Epidermal melanocyte (primary cell): ENCODE measurements at regions not wholly inside any gene's neighbourhood (a gene's known extent, or its start where the extent isn't known, plus 50 kb on each side); places are given as distances from the start of the nearest gene placed in this dataset.
A peak's percentile ranks its signal among the peaks of the same experiment; 100 is the strongest.

Experiments used
- DNase-seq: peaks from one replicate; pipeline ENCODE4 v3.0.0; 2011; ENCODE audit warnings: low spot score; ENCODE audit not compliant: insufficient read length

DNA sequence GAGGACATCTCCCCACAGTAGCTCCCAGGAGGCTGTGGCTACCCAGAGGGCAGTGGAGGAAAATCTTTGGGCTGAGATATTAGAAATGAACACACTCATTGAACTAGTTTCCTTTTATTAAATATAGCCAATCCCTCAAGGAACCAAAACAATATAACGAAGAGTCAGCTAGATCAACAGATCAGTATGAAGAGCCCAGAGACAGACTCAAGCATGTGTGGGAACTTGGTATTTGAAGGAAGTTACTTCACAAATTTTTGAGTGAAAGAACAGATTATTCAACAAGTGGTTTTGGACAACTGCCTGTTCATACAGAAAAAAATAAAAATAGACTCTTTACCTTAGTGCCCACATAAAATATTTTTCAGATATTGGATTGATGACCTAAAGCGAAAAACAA is 183.6 kb upstream of the PMFBP1 start:
- no peak for DNase-seq

DNA sequence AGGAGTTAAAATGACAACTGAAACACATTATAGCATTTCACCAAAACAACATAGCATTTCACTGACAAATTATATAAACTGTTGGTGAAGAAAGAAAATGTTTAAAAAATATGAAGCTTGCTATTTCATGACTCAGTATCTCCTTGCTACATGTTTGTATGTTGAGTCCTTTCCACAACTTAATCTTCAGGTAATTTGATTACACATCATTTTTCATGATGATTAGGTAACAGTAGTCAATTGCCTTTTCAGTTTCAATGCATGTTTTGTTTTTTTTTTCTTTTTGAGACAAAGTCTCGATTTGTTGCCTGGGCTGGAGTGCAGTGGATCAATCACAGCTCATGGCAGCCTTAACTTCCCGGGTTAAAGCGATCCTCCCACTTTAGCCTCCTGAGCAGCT is 177.8 kb upstream of the PMFBP1 start:
- no peak for DNase-seq

DNA sequence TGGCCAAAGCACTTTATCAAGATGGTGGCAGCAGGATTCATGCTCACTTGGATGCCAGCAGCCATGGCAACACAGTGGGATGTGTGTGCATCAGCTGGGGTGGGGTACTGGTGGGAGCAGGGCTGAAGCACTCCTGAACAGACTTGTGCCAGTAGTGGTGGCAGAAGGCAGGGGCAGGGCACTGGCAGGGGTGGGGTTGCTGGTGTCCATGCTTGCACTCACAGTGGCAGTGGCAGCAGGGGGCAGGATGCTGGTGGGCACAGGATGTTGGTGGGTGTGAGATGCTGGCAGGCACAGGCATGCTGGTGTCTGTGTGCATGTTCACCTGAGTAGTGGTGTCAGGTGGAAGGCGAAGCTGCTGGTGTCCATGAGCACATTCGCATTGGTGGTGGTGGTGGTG is 161.0 kb upstream of the PMFBP1 start:
- no peak for DNase-seq

DNA sequence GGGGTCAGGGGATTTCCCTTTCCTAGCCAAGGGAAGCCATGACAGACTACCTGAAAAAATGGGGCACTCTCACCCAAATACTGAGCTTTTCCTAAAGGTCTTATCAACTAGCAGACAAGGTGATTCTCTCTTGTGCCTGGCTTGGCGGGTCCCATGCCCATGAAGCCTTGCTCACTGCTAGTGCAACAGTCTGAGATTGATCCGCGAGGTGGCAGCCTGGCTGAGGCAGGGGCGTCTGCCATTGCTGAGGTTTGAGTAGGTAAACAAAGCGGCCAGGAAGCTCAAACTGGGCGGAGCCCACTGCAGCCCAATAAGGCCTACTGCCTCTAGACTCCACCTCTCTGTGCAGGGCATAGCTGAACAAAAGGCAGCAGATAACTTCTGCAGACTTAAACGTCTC is 152.6 kb upstream of the PMFBP1 start:
- no peak for DNase-seq

DNA sequence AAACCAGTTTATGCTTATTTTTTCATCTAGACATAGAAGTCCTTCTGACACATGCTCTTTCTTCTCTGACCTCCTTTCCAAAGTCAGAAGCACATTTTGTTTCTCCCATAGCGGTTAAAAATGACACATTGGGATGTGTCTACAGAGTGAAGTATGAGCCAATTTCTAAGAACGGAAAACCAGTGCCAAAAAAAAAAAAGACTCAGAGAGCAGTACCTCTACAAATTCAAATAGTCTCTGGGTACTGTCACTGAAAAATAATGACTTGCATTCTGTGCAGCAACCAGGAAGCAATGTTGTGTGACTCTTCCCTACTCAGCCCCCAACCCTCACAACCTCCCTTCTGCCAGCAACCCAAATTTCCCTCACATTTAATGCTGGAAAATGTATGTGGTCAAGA is 145.5 kb upstream of the PMFBP1 start:
- DNase-seq = no peak

DNA sequence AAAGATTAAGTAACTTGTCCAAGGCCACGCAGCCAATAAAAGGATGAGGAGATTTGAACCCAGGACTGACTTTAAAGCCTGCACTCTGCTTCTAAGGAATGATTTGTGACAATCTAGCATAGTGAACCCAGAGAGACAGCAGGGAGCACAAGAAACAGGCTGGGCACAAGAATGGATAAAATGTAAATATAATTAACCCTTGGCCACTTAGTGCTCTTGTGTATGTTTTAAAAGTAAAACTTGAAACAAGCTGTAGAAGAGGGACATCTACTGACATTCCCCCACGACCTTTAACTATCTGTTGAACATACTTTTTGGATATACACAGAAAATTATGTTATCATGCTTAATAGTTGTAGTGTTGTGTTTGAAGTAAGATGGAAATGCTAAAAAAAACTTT is 141.9 kb upstream of the PMFBP1 start:
- DNase-seq = no peak

DNA sequence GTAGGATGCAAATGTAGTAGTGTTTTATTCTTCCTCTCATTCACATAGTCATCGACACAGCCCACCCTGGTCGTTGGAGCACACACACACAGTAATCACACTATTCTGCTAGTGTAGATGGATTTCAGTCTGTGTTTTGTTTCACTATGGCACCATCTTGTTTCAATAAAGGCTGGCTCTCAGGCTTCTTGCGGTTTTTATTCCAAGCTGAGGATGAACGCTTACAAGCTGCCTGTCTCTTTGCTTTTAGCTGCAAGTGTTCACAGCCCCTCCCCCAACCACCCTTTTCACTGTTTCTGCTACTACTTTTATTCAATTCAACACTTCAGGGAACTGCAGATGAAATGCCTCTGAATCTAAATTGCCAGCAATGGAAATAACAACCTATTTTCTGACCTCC is 140.9 kb upstream of the PMFBP1 start:
- DNase-seq = no peak

DNA sequence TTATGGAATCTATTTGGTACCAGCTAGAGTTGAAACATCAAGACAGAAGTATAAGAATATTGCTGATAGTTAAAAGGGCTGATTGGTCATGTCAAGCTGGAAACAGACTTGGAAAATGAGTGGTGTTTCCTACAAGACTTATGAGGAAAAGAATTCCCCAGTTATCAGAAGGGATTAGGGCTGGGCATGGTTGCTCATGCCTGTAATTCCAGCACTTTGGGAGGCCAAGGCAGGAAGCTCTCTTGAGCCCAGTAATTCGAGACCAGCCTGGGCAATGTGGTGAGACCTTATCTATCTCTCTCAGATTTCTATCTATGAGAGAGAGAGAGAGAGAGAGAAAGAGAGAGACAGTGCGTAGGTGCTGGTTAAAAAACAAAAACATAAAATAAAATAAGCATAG is 139.5 kb upstream of the PMFBP1 start:
- DNase-seq = no peak

DNA sequence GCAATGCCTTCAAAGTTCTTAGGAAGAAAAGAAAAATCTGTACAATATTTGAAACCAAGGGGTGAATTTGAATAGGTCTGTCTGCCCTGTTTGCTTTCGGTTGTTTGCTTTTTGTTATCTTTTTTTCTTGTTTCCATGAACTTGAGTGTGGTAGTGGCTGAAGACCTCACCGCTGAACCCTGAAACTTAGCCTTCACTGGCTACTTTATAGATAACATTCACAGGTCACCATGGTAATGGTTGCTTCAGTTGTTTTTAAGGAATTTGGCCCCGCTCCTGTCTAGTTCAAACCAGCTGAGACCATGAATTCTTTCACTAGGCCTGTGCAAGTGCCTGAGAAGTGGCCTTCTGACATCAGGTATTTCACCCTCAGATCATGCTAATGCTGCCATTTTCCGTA is 137.0 kb upstream of the PMFBP1 start:
- DNase-seq = no peak

DNA sequence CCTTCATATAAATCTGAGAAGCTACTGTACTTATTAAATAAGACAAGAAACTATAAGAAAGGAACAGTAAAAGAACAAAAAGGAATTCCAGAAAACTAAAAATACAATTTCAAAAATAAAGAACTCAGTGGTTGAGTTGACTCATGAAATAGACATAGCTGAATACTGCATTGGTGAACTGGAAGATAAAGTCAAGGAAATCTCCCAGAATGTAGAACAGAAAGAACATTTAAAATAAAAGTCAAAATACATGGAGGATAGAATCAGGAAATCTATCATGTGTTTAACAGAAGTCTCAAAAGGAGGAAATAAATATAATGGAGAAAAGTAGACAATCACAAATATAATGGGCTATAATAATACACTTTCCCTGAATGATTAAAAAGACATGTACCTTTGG is 136.4 kb upstream of the PMFBP1 start:
- DNase-seq = no peak

DNA sequence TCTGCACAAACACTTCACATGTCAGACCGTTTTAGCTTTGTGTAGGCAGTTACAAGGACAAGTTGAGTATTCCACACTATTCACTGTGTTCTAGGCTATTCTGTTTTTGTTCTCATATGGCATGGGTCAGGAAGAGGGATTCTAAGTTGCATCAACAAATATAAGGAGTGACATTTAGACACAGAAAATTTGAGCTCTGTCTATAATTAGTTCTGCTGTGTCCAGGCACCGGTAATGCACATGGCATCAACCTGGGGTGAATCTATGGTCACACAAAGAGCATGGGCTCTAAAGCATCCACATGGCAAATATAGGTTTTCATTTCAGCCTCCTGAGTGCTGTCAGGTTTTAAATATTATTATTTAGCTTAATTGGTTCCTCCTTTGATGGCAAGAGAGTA is 130.4 kb upstream of the PMFBP1 start:
- no peak for DNase-seq

DNA sequence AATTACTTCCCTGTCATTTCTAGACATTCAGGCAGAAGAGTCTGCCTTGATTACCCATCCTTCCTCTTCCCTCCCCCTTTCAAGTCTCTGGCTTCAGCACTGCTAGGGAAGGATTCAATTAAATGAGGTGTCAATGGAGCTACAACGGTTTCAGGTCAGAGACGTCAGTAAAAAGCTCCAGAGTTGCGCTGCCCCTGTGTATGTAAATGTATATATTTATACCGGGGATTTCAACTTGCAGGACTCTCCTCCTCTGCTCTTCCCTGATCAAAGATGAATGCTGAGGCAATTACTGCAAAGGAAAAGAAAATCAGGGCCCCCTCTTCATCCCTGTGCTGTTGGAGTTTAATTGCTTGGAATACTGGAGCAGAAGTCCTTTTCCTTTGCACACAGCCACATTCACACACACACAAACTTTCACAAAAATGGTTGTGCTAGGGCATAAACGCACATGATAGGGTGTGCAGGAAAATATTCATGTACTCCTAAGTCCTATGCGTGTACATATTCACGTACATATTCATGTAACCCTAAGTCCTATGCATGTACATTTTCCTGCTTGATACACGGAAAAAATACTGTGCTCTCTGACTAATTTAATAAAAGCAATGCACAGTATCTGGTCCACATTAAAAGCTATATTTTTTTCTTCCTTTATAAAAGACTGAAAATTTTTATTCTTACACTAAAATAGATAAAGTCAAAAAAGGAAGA is 129.7 kb upstream of the PMFBP1 start:
- DNase-seq = no peak

DNA sequence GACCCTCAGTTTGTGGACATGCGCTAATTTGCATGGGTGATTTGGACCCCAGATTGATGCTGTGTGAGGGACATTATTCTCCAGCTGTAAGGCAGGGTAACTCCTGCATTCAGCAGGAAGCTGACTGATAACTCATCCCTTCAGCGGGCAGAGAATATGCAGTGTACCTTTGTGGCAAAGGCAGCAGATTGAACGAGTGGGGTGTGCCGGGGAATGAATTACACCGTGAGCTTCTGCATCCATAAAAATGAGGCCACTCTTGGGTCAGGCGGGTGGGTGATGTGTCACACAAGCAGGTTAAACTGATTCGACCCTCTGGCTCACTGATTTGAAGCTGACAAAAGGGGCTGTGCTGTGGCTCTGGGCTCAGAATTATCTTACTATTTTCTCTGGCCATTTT is 128.9 kb upstream of the PMFBP1 start:
- no peak for DNase-seq

DNA sequence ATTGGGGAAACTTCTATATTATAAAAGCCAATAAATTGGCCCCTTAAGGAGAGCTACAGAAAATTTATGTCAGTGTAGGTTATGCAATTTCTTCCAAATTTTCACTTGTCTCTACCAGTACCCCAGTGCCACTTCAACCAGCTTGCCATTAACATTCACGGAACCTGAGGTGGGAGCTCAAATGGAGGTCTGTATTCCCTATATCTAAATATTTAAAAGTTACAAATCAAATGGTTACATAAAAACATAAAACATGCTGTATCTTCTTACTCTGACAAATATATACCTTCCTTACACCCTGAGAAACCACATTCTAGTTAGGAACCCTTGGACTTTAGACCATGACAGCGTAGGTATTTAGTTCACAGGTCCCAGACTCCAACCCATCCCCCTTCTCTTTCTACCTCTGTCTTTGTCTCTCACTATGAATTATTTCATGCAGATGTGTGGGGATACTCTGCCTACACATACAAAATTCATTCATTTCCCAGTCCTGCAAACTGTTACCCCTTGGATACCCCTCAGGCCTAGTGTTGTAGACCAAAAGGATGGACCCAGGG is 127.8 kb upstream of the PMFBP1 start:
- no peak for DNase-seq

DNA sequence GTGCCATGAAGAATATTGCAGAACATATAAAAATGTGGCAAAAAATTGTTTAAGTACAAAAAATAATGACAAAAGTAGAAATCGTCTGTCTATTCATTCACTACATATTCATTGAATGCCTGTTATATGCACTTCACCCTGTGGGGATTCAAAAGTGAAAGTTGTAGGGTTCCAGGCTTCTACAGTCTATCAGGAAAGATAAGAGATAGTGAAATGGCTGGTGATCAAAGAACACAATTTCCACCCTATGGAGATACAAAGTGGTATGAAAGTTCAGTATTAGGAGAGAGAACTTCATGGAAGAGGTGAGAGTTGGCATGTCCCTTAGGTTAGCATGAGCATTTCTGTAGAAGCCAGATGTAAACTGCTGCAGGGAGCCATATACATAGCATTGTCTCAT is 127.0 kb upstream of the PMFBP1 start:
- DNase-seq = no peak

DNA sequence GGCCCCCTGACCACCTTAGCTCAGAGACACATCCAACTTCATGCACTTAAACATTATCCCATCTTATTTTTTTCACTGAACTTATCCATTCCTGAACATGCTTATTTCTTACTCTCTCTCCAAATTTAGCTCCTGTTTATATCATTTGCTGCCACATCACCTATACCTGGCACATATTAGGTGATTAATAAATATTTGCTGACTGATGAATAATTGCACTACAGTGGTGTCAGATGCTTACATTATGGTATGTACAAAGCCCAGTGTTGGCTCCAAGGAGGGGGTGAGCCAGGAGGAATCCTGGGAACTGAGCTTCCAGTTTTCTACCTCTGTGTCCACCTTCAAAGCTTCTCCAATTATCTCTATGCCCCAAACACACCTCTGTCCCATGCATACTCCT is 124.0 kb upstream of the PMFBP1 start:
- no peak for DNase-seq

DNA sequence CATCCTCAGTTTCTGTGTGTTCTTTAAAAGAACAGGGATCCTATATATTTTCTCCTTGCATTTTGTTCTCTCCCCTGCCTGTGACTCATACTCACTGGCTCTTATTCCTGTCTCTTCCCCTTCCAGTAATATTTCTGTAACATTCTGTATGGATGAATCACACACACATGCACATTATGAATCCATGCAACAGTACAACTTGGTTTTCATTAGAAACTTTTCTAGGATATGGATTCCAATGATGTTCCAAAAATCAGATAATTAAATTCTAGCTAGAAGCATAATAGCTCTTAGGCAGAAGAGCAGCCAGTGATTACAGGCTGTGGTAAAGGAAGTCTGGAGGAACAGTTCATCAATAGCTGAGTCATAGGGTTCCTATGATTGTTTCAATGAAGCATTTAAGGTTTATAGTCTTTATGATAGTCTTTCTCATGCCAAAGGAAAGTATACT is 119.6 kb upstream of the PMFBP1 start:
- peak; percentile 45 for DNase-seq

DNA sequence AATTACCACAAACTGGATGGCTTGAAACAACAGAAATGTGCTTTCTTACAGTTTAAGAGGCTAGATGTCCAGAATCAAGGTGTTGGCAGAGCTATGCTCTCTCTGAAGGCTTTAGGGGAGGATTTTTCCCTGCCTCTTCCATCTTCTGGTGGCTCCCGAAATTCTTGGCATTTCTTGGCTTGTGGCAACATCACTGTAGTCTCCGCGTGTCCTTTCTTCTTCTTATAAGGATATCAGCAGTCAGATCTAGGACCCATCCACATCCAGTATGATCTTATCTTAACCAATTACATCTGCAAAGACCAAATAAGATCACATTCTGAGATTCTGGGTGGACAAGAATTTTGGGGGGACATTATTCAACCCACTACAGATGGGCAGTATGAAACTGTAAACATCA is 119.2 kb upstream of the PMFBP1 start:
- DNase-seq = no peak

DNA sequence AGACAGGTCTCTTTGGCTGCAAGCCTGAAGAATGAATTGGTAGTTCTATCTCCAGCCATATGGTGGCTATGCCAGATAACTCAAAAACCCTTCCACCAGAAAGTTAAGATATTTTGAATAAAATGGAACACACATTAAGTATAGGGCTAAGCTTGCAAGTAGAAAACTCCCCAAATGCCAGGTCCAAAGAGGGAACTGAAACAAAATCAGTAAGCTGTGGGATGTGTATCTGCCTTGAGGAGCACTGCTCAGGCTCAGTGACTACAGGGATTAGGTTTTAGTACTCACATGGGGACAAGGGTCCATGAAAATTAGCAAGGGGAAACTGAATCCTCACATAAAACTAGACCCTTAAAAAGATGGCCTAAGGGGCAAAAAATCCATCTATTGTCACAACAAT is 115.7 kb upstream of the PMFBP1 start:
- no peak for DNase-seq

DNA sequence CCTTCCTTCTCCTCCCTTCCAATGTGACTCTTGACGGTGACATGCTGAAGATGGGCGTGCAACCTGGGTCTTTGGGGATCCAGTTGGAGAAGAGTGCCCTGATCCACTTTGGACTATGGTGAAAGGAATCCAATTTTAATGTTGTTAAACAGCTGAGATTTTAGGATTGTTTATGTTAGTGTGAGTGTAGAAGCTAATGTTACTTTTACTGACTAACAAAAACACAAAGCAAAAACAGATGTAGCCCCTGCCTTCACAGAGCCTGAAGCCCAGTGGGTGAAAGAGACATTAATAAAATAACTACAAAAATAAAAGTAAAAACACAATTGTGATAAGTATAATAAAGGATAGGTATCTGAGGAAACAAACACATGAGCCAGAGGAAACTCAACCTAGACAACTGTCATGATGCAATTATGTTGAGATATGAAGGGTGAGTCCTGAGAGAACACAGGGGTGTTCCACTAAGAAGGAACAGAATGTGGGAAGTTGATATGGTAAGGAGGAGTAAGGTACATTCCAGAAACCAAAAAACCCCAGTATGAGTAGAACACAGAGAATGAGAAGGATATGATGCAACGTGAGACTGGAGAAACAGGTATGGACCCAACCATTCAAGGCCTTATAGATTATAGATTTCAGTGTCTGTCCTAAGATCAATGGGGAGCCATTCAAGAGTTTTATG is 115.1 kb upstream of the PMFBP1 start:
- no peak for DNase-seq

DNA sequence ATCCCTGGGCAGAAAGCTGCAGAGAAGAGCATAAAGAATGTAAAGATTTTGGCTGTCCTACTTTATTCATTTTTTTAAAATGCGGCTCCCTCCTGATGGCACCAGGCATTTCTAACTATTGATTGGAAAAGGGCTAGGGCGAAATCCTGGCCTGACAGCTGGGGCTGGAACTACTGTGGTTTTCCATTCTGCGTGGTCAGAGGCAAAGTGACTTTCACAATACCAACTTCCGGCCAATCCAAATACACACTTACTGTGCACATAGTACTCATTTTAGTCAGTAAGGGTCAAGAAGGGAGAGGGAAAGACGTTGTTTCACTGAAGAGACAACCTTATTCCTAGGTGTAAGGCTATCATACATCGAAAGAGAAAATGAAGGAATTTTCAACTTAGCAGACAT is 113.8 kb upstream of the PMFBP1 start:
- no peak for DNase-seq

DNA sequence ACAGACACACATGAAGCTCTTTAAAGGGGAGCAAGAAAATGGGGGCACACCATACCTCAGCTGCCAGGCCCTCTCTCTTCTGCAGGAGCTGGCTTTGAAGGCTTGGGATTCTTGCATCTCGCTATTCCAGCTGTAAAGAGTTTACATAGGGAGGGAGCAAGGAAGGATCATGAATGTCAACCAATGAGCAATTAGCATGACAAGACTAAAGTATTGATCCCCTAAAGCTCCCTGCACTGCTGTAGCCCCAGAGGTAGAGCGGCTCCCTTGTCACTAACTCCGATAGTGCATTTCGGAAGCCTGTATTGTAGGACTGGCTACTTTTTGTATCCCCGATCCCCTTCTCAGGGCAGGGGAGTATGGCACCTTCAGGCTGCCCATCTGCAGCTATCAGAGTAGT is 113.4 kb upstream of the PMFBP1 start:
- DNase-seq = no peak
